Spleen (tissue), 11 donors: ENCODE measurements at regions not wholly inside any gene's neighbourhood (a gene's known extent, or its start where the extent isn't known, plus 50 kb on each side); places are given as distances from the start of the nearest gene placed in this dataset.

ENCODE experiments used
- DNase-seq: peaks from one replicate; pipeline ENCODE4 v3.0.0-alpha.2; 2020
- H3K27ac ChIP-seq, 8 donors: fragments of 200-600 bp; sonication (generic) in 7 of 8; 1 replicate in 4 of 8; 2 replicates in 4 of 8; pipeline versions ENCODE4 v1.5.0 to v1.8.0; 2016 to 2021; ENCODE audit warnings: inconsistent platforms in 4 of 8, mild to moderate bottlenecking in 4 of 8, moderate library complexity in 1 of 8
- H3K27me3 ChIP-seq, 7 donors: fragments of 200-600 bp; sonication (generic) in 6 of 7; replicated peaks in 1 of 7; 1 replicate in 4 of 7; 2 replicates in 3 of 7; pipeline versions ENCODE4 v1.5.0 to v1.8.0; 2016 to 2021; ENCODE audit warnings: inconsistent platforms in 3 of 7, mild to moderate bottlenecking in 1 of 7
- H3K36me3 ChIP-seq, 6 donors: fragments of 200-600 bp; sonication (generic) in 5 of 6; 1 replicate in 4 of 6; 2 replicates in 2 of 6; pipeline versions ENCODE4 v1.5.0 to v1.8.0; 2016 to 2021; ENCODE audit warnings: inconsistent platforms in 2 of 6
- H3K4me1 ChIP-seq, 6 donors: fragments of 200-600 bp; sonication (generic) in 5 of 6; 1 replicate in 3 of 6; 2 replicates in 3 of 6; pipeline versions ENCODE4 v1.5.0 to v1.8.0; 2016 to 2021; ENCODE audit warnings: inconsistent platforms in 3 of 6
- H3K4me3 ChIP-seq, 8 donors: fragments of 200-600 bp; sonication (generic) in 7 of 8; 1 replicate in 4 of 8; 2 replicates in 4 of 8; pipeline versions ENCODE4 v1.5.0 to v1.8.0; 2016 to 2021; ENCODE audit warnings: inconsistent platforms in 4 of 8, mild to moderate bottlenecking in 4 of 8, moderate library complexity in 2 of 8
- H3K9me3 ChIP-seq, 8 donors: fragments of 200-600 bp; sonication (generic) in 7 of 8; 1 replicate in 4 of 8; 2 replicates in 4 of 8; pipeline versions ENCODE4 v1.5.0 to v1.8.0; 2016 to 2021; ENCODE audit warnings: inconsistent platforms in 4 of 8
- CTCF ChIP-seq, 11 experiments: fragments of 200-600 bp in 7 of 11; fragments of 450-650 bp in 4 of 11; sonication (generic) in 4 of 11; IDR thresholded peaks in 8 of 11; conservative IDR thresholded peaks in 3 of 11; 1 replicate in 7 of 11; 2 replicates in 4 of 11; pipeline versions ENCODE4 v1.4.0 to v1.8.0; 2016 to 2021; ENCODE audit warnings: antibody characterized with exemption in 11 of 11, inconsistent platforms in 4 of 11, mild to moderate bottlenecking in 1 of 11
- POLR2A ChIP-seq, 3 donors: fragments of 450-650 bp; IDR thresholded peaks; one replicate each; pipeline ENCODE4 v1.5.1; 2017; ENCODE audit warnings: antibody characterized with exemption in 3 of 3, mild to moderate bottlenecking in 1 of 3
- POLR2AphosphoS5 ChIP-seq, 3 donors: sonication (generic); formaldehyde crosslinking; IDR thresholded peaks; one replicate each; pipeline ENCODE4 v1.5.1; 2017; ENCODE audit warnings: antibody characterized with exemption in 3 of 3
- WGBS, 5 donors: extraction: QIAGEN DNeasy Blood & Tissue Kit in 3 of 5; methylation state at CpG; one replicate each; pipeline versions ENCODE4 v1.1.5 to v1.1.7; 2013 to 2018; 5-methylcytosine and 5-hydroxymethylcytosine counted together
- intact Hi-C: fragments of 100-400 bp; cut with DNase I; formaldehyde crosslinking; loops from one replicate; pipeline ENCODE4 v1.15.0; 2023; ENCODE audit warnings: low total_unique reads
- donor health status: healthy with polysubstance abuse.
- donor health status: DM: no; HTN: no; CAD: no; lungs with moderate emphysema.
- donor health status: DM: no; HTN: no; CAD: no.
- donor health status: Bipolar disorder and iron deficiency.
- donor health status: healthy.
- donor health status: DM: no; HTN: no; CAD: no.
- donor health status: DM: yes; HTN: yes; CAD: no.

- TF ChIP-seq CTCF (IDR thresholded peaks at IDR 0.05 in 8 of 11, conservative IDR thresholded peaks at IDR 0.05 in 3 of 11) (no peak), POLR2A (IDR thresholded peaks at IDR 0.05) (no peak), POLR2AphosphoS5 (IDR thresholded peaks at IDR 0.05) (no peak)
- peak overlapping the region in 1 of 8 donors; percentile 47 for H3K4me3 ChIP-seq
- H3K36me3 ChIP-seq: no peaks in the 10 kb centered on the region
- no peaks in the 10 kb centered on the region for H3K9me3 ChIP-seq
- WGBS, 5 donors: 24 to 35% (median 31%) methylated on average over 10 of the region's 10 CpGs
- H3K27me3 ChIP-seq: peaks cover 0 to 6% (median 4%) of the 10 kb centered on the region in 7 donors
- DNase-seq: no peak
- peak overlapping the region; percentile 72 to 85 (median 78) for H3K27ac ChIP-seq
- intact Hi-C loops: no loop called here
- H3K4me1 ChIP-seq: peaks cover 12 to 75% (median 50%) of the 10 kb centered on the region in 6 donors
Observed at GRCh38 chr1:234771642-234772344, 161.8 kb upstream of the IRF2BP2 start.

GRCh38 chr1:234770924-234771540 lies 161.1 kb upstream of the IRF2BP2 start:
- WGBS, 5 donors: 85 to 92% (median 92%) methylated on average over 9 of the region's 9 CpGs
- Histone ChIP-seq H3K27me3 (no peaks in the 10 kb centered on the region), H3K4me1 (peaks cover 12 to 69% (median 50%) of the 10 kb centered on the region in 6 donors), H3K9me3 (no peaks in the 10 kb centered on the region), H3K27ac (peak overlapping the region in 3 of 8 donors; percentile 76 to 83 (median 83)), H3K36me3 (no peaks in the 10 kb centered on the region), H3K4me3 (no peak overlapping the region)
- intact Hi-C loops: no loop called here
- DNase-seq: no peak
- TF ChIP-seq CTCF (IDR thresholded peaks at IDR 0.05 in 8 of 11, conservative IDR thresholded peaks at IDR 0.05 in 3 of 11): no peak
- no peak for TF ChIP-seq POLR2AphosphoS5 (IDR thresholded peaks at IDR 0.05)
- TF ChIP-seq POLR2A (IDR thresholded peaks at IDR 0.05): no peak

- H3K27me3 ChIP-seq: no peaks in the 10 kb centered on the region
- TF ChIP-seq CTCF (IDR thresholded peaks at IDR 0.05 in 8 of 11, conservative IDR thresholded peaks at IDR 0.05 in 3 of 11): no peak
- TF ChIP-seq POLR2AphosphoS5 (IDR thresholded peaks at IDR 0.05): no peak
- no peak for TF ChIP-seq POLR2A (IDR thresholded peaks at IDR 0.05)
- peaks cover 12 to 67% (median 49%) of the 10 kb centered on the region in 6 donors for H3K4me1 ChIP-seq
- H3K36me3 ChIP-seq: no peaks in the 10 kb centered on the region
- 74 to 81% (median 77%) methylated on average over 24 to 25 of the region's 25 CpGs for WGBS, 5 donors
- intact Hi-C loops: no loop called here
- DNase-seq: no peak
- no peak overlapping the region for H3K27ac ChIP-seq
- H3K9me3 ChIP-seq: no peaks in the 10 kb centered on the region
- H3K4me3 ChIP-seq: no peak overlapping the region
Observed at GRCh38 chr1:234769986-234770795, 160.2 kb upstream of the IRF2BP2 start.
